HG02943 (cell line): ENCODE measurements at regions not wholly inside any gene's neighbourhood (a gene's known extent, or its start where the extent isn't known, plus 50 kb on each side); places are given as distances from the start of the nearest gene placed in this dataset.

ENCODE experiments used
- ATAC-seq: cut with Tn5 transposase; IDR thresholded peaks from one replicate; pipeline ENCODE4 v1.9.1; 2021; ENCODE audit warnings: mild to moderate bottlenecking, low read depth, moderate library complexity; ENCODE audit not compliant: unreplicated experiment

DNA sequence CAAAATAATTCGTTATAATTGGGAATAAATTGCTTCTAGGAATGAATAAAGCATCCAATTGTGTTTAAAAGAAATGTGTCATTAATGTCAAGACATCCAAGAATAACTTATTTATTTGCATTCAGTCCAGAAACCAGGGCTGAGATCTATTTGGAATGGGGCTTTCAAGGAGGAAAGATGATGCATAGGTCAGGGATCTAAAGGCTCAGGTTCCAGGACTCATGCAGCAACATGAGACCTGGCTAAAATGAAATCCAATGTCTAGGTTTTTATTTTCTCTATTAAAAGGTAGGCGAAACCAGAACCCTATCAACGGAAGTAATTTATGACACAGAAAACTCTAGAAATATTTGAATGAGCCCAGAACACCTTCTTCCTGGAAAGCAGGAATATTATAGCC lies 376.8 kb downstream of the SEC16B start:
- no peak for ATAC-seq

GRCh38 chr1:177592624-177593023 lies 377.2 kb downstream of the SEC16B start:
- no peak for ATAC-seq

GRCh38 chr1:177591155-177591554 lies 378.7 kb downstream of the SEC16B start:
- ATAC-seq, result no peak

DNA sequence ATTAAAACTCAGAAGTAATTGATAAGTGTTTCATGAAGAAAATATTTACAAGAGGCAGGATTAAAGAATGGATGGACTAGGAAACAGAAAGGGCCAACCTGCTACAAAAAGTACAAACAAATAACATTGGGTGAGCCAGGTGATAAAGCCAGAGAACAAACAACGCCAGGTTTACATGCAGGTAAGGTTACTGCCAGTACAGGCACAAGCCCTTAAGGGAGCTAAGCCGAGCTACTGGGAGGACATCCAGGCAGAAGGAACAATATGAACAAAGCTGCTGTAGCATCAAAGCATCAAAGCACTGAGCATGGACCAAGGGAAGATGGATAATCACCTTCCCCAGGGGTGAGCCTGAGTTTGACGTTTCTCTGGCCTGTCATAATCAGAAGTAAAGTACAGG lies 380.7 kb downstream of the SEC16B start:
- ATAC-seq, result no peak

DNA sequence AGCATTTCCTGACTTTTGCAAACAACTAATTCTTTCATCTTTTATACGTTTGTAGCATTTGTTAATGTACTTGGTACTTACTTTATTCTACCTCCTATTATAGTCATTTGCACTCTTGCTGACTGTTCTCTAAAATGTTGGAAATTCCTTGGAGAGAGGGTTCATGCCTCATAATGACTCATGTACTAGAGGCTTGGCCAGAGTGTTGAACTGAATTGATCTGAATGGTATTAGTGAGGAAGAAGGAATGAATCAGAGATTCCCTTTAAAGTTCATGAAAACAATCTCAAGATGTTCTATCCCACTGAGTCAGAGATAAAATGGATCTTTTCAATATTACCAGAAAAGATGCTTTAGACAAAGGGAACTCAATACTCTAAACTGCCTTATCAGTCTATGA lies 383.4 kb downstream of the SEC16B start:
- no peak for ATAC-seq

- ATAC-seq, result no peak
These were observed 384.3 kb downstream of the SEC16B start for GRCh38 chr1:177585302-177586220.

- ATAC-seq, result no peak
These were observed 396.0 kb downstream of the SEC16B start for GRCh38 chr1:177573901-177574300.

DNA sequence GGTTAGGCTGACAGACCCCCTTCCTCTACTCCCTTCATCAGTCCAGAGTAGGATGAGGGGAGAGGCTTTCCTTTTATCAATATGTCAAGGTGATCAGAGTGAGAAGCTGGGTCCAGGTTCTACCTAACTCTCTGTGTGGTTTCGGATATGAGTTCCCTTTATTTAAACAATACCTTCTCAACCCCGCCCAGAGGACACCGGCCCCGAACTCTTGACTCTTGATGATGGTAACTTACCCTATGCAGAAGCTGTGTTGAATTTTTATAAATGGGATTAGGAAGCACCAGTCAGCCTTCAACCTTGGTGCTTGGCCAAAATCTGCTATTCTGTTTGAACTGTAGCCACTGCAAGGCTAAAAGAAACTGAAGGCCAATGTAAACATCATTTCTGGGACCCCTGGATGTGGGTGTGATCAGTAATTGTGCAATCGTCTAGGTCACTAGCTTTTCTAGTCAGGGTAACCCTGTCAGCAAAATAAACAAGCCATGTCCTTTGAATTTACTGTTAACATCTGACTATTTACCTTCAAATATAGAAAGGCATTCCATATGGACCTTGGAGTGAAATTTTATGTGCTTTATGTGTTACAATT lies 398.3 kb downstream of the SEC16B start:
- no peak for ATAC-seq

- ATAC-seq, result no peak
These were observed 398.8 kb downstream of the SEC16B start for GRCh38 chr1:177571076-177571475.

- no peak for ATAC-seq
These were observed 398.7 kb downstream of the BRINP2 start for GRCh38 chr1:177569476-177569875.

GRCh38 chr1:177568622-177569021 lies 397.9 kb downstream of the BRINP2 start:
- ATAC-seq, result no peak

GRCh38 chr1:177567393-177567792 lies 396.6 kb downstream of the BRINP2 start:
- no peak for ATAC-seq

- no peak for ATAC-seq
These were observed 395.7 kb downstream of the BRINP2 start for GRCh38 chr1:177566495-177566894.

- ATAC-seq, result no peak
These were observed 390.7 kb downstream of the BRINP2 start for GRCh38 chr1:177561436-177561835.

GRCh38 chr1:177558372-177558771 lies 387.6 kb downstream of the BRINP2 start:
- no peak for ATAC-seq

DNA sequence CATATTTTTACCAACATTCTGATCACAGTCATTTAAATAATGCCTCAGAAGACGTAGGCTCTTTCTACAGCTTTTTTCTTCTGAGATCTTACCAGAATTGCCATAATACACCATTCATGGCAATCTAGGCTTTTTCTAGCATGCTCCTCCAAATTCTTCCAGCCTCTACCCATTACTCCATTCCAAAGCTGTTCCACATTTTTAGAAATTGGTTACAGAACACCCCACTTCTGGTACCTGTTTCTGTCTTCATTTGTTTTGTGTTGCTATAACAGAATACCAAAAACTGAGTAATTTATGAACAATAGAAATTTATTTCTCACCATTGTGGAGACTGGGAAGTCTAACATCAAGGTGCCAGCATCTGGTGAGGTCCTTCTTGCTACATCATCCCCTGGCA lies 385.4 kb downstream of the BRINP2 start:
- ATAC-seq, result no peak

- no peak for ATAC-seq
These were observed 376.4 kb downstream of the BRINP2 start for GRCh38 chr1:177547200-177547599.

GRCh38 chr1:177546346-177546745 lies 375.6 kb downstream of the BRINP2 start:
- no peak for ATAC-seq

GRCh38 chr1:177526201-177526600 lies 355.4 kb downstream of the BRINP2 start:
- ATAC-seq, result no peak

DNA sequence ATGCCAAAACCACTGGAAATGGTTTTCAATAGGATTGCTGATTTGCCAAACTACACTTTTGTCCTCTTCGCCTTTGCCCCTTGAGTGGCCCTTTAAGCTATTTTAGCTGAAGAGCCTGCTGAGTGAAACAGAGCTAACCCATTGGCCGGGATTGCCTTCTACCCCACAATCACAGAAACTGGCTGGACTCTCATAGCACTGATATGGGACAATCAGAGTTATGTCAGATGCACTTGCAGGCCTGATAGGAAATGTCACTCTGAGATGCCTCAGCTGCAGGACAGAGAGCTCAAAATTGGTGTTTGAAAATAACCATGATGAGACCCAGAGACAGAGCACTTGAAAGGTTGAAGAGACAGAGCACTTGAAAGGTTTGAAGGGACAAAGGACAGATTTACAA lies 354.4 kb downstream of the BRINP2 start:
- no peak for ATAC-seq

GRCh38 chr1:177517546-177517945 lies 346.8 kb downstream of the BRINP2 start:
- no peak for ATAC-seq

DNA sequence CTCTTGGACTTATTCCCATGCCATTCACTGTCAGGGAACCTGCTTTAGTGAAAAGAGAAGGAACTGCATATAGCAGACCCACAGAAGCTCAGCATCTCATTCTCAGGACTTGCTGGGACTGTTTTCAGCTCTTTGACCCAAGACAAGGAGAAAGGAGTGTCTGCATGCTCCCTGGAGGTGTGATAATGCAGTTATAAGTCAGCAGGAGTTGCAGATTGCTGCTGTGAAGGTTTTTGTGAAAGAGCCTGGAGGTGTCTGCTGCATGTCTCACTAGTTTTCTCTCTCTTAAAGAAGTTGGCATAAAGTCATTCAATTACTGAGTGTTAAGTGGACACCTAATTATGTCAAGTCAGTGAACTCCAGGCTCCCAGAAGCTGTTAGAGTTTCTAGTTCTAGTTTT lies 343.4 kb downstream of the BRINP2 start:
- ATAC-seq, result no peak
